ENCODE measurements at regions not wholly inside any gene's neighbourhood (a gene's known extent, or its start where the extent isn't known, plus 50 kb on each side); places are given as distances from the start of the nearest gene placed in this dataset.

DNA sequence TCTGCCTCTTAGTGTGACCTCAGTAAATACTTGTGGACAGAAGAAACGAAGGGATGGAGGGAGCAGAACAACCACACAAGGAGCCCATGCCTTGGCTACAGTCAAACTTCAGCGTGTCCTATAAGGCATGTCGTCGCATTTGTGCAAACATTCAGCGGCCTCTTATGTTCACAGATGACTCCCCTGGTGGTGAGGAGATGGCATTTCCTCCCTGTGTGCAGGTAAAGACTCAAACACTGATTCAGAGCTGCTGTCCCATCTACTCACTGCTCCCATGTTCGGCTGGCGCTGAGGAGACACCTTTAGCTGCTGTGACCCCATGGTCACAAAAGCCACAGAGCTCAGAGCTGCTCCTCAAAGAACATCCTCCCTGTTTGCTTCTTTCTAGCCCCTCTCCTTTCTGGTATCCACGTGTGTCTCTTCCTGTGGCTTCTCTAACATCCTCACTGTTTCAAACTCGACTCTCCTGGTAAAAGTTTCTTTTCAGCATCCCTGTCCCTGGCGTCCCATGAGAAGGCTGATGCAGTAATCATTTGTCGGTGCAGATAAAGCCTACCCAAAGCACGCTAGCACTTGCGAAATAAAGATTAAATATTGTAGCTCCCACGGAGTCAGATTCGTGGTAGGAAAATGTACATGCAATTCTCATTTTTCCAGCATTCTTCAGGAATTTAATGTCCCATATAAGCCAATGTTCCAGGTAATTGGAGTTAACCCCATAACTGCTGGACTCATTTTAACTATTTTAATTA, 124.9 kb upstream of the NEBL start:
- DNase-seq (ENCODE audit: low read depth): no peak

DNA sequence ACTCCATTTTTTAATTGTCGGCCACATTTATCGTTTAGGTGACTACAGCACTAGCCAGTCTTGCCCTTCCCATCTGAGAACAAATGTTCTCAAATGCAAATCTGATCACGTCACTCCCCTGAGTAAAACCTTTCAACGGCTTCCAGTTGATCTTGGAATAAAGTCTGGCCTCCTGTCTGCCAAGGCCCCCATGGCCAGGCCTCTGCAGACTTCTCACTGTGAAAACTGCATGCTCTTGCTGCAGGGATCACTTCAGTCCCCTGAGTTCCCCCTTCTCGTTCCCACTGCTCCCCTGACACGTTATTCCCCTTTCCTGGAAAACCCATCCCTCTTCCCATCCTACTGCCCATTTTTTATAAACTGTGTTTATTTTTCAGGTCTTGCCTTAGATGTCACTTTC, 124.1 kb upstream of the NEBL start:
- DNase-seq (ENCODE audit: low read depth): no peak

DNA sequence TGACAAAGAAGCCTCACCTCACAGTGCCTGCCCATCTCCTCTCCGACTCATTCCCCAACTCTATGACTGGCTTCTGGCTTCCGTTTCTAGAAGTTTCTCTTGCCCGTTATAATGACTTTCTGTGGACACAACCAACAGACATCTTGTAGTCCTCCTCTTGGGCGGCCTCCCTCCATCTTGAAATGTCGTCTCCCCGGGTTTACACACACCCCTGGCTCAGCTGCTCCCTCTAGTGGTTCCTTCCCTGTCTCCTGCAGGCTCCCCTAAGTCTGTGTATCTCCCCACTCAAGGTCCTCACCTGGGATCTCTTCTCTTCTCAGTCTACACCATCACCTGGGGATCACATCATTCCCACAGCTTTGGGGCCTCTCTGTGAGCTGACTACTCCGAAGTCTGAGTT, 123.4 kb upstream of the NEBL start:
- DNase-seq (ENCODE audit: low read depth): no peak

DNA sequence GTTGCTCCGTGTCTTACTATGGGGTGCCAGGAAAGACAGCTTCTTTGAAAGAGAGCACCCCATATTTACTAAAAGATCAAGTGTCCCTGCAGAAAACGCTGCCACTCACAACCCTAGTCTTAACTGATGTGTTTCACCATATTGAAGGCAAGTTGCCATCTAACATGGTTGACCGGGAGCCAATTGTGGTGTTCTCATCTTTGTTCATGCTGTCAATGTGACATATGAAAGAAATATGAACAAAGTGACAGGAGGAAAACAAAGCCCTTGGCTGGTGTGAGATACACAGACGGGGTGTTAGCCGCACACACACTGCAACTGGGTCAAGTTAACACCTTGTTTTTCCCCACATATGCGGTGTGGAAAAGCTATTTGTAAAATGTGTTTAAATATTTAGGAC, 122.3 kb upstream of the NEBL start:
- DNase-seq (ENCODE audit: low read depth): no peak

DNA sequence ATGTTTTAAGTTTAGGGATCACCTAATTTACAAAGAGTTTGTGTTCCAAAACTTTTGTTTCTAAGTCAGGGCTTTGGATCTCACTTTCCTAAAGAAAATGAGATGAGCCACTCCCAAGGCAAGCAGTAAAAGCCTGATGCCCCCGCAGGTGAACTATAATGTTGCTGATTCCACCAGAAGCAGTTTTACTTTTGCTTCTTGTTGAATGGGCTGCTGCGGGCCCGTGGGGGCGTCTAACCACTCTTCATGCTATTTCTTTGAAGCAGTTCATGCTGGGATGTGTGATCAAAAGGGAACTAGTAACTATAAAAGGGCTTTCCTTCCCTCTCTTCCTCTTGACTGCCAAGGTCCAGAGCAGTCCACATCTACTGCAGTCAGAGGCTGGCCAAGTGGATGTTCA, 118.7 kb upstream of the NEBL start:
- no peak for DNase-seq (ENCODE audit: low read depth)

DNA sequence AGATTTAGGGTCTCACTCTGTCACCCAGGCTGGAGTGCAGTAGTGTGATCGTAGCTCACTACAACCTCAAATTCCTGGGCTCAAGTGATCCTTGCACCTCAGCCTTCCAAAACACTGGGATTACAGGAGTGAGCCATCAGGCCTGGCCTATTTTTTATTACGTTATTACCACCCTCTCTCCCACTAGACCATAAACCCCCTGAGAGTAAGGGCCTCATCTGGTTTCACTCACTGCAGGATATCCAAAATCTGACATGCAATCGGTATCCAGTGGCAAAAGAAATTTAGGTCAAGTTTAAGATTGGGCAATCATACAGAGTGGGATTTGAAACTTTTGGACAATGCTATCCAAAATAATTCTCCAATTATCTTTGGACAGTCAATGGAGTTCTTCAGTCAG, 117.0 kb upstream of the NEBL start:
- DNase-seq (ENCODE audit: low read depth): no peak

DNA sequence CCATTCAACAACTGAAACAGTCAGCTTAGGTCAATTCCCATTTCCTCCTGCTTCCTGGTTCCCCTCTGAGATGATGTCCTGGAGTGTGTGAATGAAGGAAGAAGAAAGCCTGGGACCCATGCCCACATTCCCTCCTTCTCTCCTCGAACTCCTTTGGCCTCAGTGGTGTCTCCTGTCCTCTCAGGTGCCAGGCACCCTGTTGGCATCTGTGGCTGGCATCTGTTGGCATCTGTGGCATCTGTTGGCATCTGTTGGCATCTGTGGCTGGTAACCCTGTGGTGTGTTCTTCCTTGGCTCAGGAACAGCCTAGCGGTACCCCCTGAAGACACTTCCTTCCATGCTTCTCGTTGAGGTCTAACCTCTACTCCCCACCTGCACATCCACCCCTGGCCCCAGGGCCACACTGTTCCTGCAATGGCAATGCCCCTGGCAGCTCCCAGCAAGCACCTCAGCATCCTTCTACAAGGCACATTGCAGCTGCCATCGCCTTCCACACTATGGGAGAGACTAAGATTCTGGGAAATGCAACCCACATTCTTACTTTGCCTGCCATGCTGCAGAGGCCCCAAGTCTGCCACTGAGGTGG, 114.4 kb upstream of the NEBL start:
- DNase-seq (ENCODE audit: low read depth): no peak

DNA sequence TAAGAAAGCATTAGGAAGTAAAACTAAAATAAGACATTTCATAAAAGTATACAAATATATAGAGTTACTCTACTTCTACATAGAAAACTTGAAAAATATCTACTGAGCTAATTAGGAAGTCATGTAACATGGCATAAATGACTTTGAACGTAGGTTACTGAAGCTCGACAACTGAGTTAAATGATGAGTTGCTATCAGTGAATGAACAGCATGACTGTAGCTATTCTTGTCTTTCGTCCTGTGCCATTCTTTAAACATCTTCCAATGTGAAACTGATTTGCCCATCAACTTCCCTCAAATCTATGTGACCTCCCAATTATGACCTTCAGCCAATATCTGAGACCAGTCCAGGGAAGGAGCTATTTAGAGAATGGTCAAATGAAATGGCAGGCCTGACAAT, 113.5 kb upstream of the NEBL start:
- DNase-seq (ENCODE audit: low read depth): no peak

DNA sequence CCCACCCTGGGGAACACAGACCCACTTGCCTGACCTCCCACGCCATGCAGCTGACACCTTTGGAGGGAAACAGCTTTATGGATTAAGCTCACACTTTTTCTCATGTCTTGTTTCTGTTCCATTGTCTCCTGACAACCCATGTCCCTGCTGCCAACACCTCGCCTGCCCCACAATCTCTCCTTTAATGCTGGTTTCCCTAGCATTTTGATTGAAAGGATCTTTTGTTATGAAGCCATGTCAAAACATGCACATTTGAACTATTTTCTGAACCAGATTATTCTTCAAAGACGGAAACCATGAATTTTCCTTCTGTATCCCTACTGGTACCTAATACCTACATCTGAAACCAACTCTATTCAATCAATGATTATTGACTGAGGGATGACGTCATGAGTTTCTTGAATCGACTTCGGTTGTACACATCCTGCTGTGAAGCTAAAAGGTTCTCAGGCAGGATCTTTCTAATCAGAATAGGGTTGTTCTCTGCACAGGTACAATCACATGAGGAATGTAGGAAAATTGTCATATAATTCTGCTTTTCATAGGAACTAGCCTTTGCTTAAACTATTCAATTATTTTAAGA, 106.2 kb upstream of the NEBL start:
- DNase-seq (ENCODE audit: low read depth): no peak

DNA sequence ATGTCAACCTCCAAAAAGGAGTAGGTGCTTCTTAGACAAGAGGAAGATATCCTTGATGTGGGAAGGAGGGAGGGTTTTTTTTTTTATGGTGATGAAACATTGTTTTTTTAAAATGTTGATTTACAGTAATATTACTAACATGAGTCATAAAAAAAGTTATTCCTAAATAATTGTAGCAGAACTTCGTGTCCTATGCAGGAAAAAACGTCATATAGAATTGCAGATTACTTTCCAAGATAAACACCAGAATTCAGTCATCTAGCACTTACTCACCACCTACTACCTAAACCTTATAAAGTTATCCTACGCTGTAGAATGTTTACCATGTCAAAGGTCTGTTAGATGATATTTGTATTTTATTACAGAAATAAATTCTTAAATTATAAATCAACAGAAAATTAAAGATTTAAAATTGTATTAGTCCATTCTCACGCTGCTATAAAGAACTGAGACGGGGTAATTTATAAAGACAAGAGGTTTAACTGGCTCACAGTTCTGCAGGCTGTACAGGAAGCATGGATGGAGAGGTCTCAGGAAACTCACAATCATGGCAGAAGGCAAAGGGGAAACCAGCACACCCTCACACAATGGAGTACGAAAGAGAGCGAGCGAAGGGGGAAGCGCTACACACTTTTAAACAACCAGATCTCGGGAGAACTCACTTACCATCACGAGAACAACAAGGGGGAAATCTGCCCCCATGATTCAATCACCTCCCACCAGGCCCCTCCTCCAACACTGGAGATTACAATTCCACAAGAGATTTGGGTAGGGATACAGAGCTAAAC, 105.2 kb upstream of the NEBL start:
- DNase-seq (ENCODE audit: low read depth): no peak

DNA sequence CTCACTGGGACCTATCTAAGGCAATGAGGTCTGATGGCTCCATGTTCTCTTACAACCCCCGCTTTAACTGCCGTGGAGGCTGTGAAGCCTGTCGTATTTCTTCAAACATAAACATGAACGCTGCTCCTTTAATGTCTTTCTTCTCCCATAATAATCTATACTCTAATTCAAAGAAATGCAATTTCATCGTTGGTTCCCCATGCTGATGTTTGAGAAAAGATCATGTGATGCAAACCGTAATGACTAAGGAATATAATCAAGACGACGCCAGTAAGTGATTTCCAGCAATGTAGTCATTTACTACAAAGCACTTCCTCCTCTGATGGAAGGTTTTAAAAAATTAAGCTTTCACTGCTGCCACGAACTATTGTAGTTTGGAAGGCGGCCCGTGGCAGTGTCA, 102.6 kb upstream of the NEBL start:
- no peak for DNase-seq (ENCODE audit: low read depth)

DNA sequence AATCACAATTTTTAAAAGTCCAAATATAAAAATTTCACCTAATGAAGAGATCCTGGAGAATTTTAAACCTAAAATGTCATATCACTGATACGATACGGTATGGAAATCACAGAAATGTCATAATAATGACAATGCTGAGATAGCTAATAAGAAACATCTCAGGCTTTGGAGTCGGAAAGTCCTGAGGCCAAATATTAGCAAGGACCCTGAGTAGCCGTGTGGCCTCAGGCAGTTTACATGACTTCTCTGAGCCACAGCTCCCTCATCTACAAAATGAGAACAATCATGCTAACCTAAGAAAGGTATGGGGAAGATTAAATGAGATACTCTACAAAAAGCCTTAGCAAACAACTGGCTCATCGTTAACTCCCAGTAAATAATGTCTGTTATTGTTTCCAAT, 100.9 kb upstream of the NEBL start:
- no peak for DNase-seq (ENCODE audit: low read depth)

DNA sequence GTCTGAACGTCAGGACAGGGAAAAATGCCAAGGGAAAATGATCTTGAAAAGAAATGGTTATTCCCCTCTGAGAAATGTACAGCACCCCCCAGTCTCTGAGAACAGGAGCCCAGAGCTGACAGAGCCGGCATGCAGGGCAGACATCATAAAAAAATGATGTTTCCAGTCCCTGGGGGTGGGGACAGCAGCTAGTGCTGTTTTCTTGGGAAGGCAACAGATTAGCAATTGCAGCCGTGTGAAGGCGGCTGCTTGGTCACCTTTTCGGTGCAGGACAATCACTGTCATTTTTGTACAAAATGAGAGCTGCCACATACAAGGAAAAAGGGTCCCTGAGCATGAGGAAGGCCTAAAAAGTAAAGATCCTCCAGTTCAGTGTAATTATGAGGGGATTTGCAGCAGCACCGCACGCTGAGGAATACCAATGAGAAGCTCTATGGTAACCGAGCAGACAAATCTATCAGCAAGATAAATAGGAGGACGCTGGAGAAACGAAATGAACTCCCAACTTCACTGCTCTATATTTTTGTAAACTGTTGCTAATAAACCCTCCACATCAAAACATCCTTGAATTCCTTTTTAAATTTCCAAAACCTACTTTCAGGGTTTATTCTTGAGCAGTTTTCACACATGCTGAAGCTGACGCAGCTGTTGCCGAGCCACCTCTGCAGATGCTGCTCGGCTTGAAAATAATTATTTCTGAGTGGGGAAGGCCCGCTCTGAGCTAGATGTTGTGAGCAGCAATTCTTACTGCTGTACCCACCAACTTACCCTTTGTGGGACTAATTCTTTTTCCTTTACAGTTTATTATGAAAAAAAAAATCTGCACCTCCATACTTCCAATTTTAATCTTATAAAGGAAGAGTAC, 98.2 kb upstream of the NEBL start:
- no peak for DNase-seq (ENCODE audit: low read depth)

DNA sequence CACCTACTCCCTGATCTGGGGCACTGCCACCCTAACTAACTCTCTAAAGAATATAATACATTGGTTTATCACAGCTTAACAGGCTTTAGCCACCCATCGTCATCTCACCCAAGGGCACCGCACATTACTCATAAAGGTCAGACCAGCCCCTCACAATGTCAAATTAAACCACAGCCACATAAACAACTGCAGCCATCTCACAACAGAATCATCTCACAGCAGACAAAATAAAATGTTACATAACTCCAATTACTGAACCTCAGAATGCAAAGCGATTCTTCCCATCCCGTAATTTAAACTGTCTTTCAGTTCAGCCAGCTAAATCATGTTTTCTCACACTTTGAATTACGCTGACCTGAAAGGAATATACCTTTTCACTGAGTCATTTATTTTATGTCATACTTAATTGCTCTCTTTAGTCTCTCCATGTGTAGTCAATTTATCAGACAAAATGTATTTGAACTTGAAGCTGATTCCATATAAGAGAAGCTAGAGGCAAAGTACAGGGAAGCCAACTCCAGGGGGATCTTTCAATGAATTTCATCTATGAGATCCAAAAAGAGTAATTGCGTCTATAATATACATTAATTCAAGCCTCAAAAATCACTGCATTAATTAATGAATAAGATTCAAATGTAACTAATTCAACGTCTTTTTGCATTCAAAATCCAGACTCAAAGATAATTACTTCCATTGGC, 96.9 kb upstream of the NEBL start:
- no peak for DNase-seq (ENCODE audit: low read depth)

DNA sequence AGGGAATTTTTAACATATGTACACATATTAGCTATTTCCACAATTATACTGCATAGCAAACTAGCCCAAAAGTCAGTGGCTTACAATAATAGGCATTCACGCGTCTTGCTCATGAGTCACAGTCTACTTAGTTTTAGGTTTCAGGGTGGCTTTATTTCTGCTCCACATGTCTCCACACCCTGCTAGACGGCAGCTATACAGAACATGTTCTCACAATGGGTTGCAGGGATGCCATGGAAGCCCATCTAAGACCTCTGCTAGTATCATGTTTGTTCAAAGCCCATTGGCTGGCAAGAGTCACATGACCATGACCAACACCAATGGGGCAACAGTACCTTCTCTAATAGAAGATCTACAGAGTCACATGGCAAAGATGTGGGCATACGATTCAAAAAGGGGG, 96.3 kb upstream of the NEBL start:
- no peak for DNase-seq (ENCODE audit: low read depth)

DNA sequence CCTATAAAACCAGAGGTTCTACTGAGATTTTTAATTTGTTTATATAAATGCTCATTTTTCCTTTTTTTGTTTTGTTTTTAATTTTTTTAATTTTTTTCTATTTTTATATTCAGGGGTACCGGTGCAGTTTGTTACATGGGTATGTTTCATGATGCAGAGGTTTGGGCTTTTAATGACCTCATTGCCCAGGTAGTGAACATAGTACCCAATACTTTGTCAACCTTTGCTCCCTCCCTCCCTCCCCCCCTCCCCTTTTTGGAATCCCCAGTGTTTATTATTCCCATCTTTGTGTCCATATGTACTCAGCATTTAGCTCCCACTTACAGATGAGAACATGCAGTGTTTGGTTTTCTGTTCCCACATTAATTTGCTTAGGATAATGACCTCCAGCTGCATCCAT, 94.4 kb upstream of the NEBL start:
- DNase-seq (ENCODE audit: low read depth): no peak

DNA sequence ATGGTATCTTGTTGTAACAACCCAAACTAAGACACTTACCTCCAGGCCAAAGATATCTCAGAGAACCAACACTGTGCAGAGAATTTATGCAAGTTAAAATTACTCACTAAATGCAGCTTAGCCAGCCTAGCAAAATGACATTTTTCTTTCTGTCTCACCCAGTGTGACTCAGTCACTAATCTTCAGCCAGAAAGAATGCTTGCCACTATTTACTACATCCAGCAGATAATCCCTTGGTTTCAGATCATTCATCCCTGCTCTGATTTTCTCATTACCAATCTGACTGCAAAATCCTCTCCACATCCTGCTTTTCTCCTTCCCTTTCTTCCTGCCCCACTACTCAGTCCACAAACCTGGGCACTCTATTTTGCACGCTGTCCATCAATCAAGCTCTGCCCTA, 93.5 kb upstream of the NEBL start:
- peak; percentile 11 for DNase-seq (ENCODE audit: low read depth)

DNA sequence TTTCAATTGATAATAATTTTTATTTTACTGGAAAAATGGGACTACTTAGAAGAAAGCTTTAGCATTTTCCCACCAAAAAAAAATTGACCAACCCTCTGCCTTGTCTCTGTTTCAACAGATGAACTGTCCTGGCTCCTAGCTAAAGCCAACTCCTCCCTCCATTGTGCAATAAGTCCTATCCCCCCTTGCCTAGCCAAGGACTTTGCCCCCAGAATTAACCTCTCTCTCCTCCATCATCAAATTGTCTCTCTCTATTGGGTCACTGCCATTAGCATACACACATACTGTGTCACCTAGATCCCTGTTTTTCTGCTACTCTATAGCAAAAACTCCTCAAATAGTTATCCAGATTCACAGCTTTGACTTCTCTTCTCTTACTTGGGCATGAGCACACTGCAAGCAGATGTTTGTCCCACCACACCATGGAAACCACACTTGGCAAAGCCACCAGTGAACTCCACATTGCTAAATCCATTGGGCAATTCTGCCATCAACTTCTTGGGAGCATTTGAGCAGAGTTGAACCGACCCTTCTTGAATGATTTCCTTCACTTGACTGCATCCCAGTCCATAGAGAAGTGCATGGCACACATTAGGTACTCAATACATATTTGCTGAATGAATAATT, 91.4 kb upstream of the NEBL start:
- no peak for DNase-seq (ENCODE audit: low read depth)

DNA sequence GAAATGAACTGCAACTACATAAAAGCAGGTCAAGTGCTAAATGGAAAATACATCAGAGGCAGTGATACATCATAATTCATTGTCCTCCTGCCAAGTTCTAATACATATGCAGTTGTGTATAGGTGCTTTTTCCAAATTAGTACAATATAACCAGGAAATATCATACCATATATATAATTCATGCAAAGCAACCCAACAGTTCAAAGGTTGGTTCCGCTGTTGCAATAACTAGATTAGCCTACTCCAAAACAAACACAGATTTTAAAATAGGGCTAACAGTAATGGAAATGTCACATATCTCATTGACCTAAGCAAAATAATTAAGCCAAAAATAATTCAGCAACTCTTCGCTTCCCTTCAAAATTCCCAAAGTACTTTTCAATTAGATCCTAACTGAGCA, 88.9 kb upstream of the NEBL start:
- no peak for DNase-seq (ENCODE audit: low read depth)

DNA sequence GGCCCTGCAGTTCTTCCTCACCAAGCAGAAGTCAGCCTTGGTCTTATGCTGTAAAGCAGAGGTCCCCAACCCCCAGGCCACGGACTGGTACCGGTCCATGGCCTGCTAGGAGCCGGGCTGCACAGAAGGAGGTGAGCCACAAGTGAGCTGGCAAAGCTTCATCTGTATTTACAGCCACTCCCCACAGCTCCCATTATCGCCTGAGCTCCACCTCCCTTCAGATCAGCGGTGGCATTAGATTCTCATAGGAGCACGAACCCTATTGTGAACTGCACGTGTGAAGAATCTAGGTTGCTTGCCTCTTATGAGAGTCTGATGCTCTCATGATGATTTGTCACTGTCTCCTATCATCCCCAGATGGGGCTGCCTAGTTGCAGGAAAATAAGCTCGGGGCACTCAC, 87.6 kb upstream of the NEBL start:
- DNase-seq (ENCODE audit: low read depth): no peak

DNA sequence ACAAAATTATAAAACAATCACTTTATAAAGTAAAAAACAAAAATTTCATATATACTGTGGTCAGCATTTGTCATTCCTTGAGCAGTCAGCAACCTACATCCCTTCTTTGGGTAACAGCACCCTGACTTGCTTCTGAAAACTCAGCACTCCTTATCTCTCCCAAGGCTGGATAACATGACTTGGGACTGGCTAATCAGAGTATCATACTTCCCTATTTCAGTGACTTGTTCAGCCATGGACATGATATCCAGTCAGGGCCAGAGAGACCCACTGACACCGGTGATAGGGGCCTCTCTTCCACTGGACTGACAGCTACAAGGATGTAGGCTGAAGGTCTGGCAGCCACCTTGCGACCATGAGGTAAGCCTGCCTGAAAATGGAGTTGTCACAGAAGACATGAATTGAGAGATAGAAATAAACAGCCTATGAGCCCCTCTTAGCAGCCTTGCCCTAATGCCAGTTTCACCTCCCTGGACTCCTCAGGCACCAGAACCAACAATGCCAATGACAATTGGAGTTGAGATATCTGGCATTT, 84.4 kb upstream of the NEBL start:
- DNase-seq (ENCODE audit: low read depth): no peak

All from GM04503 (cell line).